Thyroid gland (tissue), 4 donors: ENCODE measurements at regions not wholly inside any gene's neighbourhood (a gene's known extent, or its start where the extent isn't known, plus 50 kb on each side); places are given as distances from the start of the nearest gene placed in this dataset.
A peak's percentile ranks its signal among the peaks of the same experiment; 100 is the strongest.

Experiments used
- DNase-seq, 2 donors: peaks; one replicate each; pipeline ENCODE4 v3.0.0-alpha.2; 2019
- H3K27ac ChIP-seq, 3 donors: fragments of 200-600 bp; sonication (generic); 1 replicate in 2 of 3; 2 replicates in 1 of 3; pipeline ENCODE4 v1.5.1; 2016 to 2019; ENCODE audit warnings: mild to moderate bottlenecking in 1 of 3, moderate library complexity in 1 of 3
- H3K27me3 ChIP-seq: fragments of 200-600 bp; sonication (generic); one replicate; pipeline ENCODE4 v1.5.1; 2019
- H3K36me3 ChIP-seq, 2 donors: fragments of 200-600 bp; sonication (generic); one replicate each; pipeline ENCODE4 v1.5.1; 2016 to 2019
- H3K4me1 ChIP-seq, 2 donors: fragments of 200-600 bp; sonication (generic); one replicate each; pipeline ENCODE4 v1.5.1; 2017 to 2019
- H3K4me3 ChIP-seq, 3 donors: fragments of 200-600 bp; sonication (generic); replicated peaks in 1 of 3; 1 replicate in 2 of 3; 2 replicates in 1 of 3; pipeline ENCODE4 v1.5.1; 2016; ENCODE audit warnings: mild to moderate bottlenecking in 1 of 3
- H3K9me3 ChIP-seq: fragments of 200-600 bp; sonication (generic); one replicate; pipeline ENCODE4 v1.5.1; 2017
- CTCF ChIP-seq, 6 experiments: fragments of 200-600 bp in 3 of 6; fragments of 450-650 bp in 3 of 6; sonication (generic) in 3 of 6; IDR thresholded peaks; one replicate each; pipeline ENCODE4 v1.5.1; 2016 to 2019; ENCODE audit warnings: antibody characterized with exemption in 6 of 6, mild to moderate bottlenecking in 2 of 6, inconsistent platforms in 1 of 6, moderate library complexity in 1 of 6
- POLR2A ChIP-seq, 2 donors: fragments of 450-650 bp; IDR thresholded peaks; one replicate each; pipeline ENCODE4 v1.6.1; 2017; ENCODE audit warnings: antibody characterized with exemption in 2 of 2, mild to moderate bottlenecking in 2 of 2, moderate library complexity in 1 of 2
- WGBS, 2 donors: methylation state at CpG; one replicate each; pipeline ENCODE4 v1.1.5; 2017; 5-methylcytosine and 5-hydroxymethylcytosine counted together
- intact Hi-C: fragments of 100-400 bp; cut with DNase I; formaldehyde crosslinking; loops from one replicate; pipeline ENCODE4 v1.15.1; 2023

GRCh38 chr16:86643671-86644070, 65.3 kb downstream of the FOXL1 start:
- no peak for DNase-seq
- intact Hi-C loops = no loop called here
- Histone ChIP-seq H3K27ac (no peak overlapping the region), H3K36me3 (no peaks in the 10 kb centered on the region), H3K4me3 (no peak overlapping the region), H3K4me1 (no peaks in the 10 kb centered on the region), H3K9me3 (no peaks in the 10 kb centered on the region), H3K27me3 (no peaks in the 10 kb centered on the region)
- TF ChIP-seq POLR2A (IDR thresholded peaks at IDR 0.05) (no peak), CTCF (IDR thresholded peaks at IDR 0.05) (no peak)
- 70 to 86% methylated on average over 6 of the region's 6 CpGs for WGBS, 2 donors

- Histone ChIP-seq H3K27me3 (no peaks in the 10 kb centered on the region), H3K36me3 (no peaks in the 10 kb centered on the region), H3K27ac (no peak overlapping the region), H3K9me3 (no peaks in the 10 kb centered on the region), H3K4me1 (no peaks in the 10 kb centered on the region), H3K4me3 (no peak overlapping the region)
- intact Hi-C loops = no loop called here
- 91 to 92% methylated on average over 2 of the region's 2 CpGs for WGBS, 2 donors
- DNase-seq = no peak
- TF ChIP-seq POLR2A (IDR thresholded peaks at IDR 0.05) = no peak
These were observed 69.2 kb downstream of the FOXL1 start for GRCh38 chr16:86647561-86647960.

GRCh38 chr16:86649875-86650274, 71.5 kb downstream of the FOXL1 start:
- no peak for TF ChIP-seq POLR2A (IDR thresholded peaks at IDR 0.05)
- TF ChIP-seq CTCF (IDR thresholded peaks at IDR 0.05) = no peak
- WGBS, 2 donors = 72 to 91% methylated on average over 4 to 5 of the region's 5 CpGs
- no peak overlapping the region for H3K27ac ChIP-seq
- H3K36me3 ChIP-seq = no peaks in the 10 kb centered on the region
- H3K9me3 ChIP-seq = no peaks in the 10 kb centered on the region
- H3K27me3 ChIP-seq = no peaks in the 10 kb centered on the region
- no peak overlapping the region for H3K4me3 ChIP-seq
- no peaks in the 10 kb centered on the region for H3K4me1 ChIP-seq
- intact Hi-C loops = no loop called here
- no peak for DNase-seq

GRCh38 chr16:86651013-86651627, 72.8 kb downstream of the FOXL1 start:
- intact Hi-C loops = no loop called here
- no peak for DNase-seq
- WGBS, 2 donors = 92 to 96% methylated on average over 9 of the region's 9 CpGs
- Histone ChIP-seq H3K4me3 (no peak overlapping the region), H3K36me3 (no peaks in the 10 kb centered on the region), H3K4me1 (no peaks in the 10 kb centered on the region), H3K27me3 (no peaks in the 10 kb centered on the region), H3K27ac (no peak overlapping the region), H3K9me3 (no peaks in the 10 kb centered on the region)
- TF ChIP-seq POLR2A (IDR thresholded peaks at IDR 0.05) (no peak), CTCF (IDR thresholded peaks at IDR 0.05) (no peak)

GRCh38 chr16:86651823-86652222, 73.5 kb downstream of the FOXL1 start:
- Histone ChIP-seq H3K4me3 (no peak overlapping the region), H3K4me1 (no peaks in the 10 kb centered on the region), H3K27ac (peak overlapping the region in 1 of 3 donors; percentile 13), H3K27me3 (no peaks in the 10 kb centered on the region), H3K36me3 (no peaks in the 10 kb centered on the region), H3K9me3 (no peaks in the 10 kb centered on the region)
- TF ChIP-seq CTCF (IDR thresholded peaks at IDR 0.05) (no peak), POLR2A (IDR thresholded peaks at IDR 0.05) (no peak)
- intact Hi-C loops = no loop called here
- WGBS, 2 donors = 65 to 76% methylated on average over 4 to 6 of the region's 6 CpGs
- no peak for DNase-seq
